ENCODE measurements at regions not wholly inside any gene's neighbourhood (a gene's known extent, or its start where the extent isn't known, plus 50 kb on each side); places are given as distances from the start of the nearest gene placed in this dataset.

- TF ChIP-seq ZNF600 (tag by site-specific recombination; IDR thresholded peaks at IDR 0.05) (peak; percentile 60; the same call in 1 of the 2 replicates), ZNF843 (tag by site-specific recombination; IDR thresholded peaks at IDR 0.05) (no peak)
- H3K4me1 ChIP-seq (ENCODE audit: control insufficient read depth, insufficient read depth, low read length): no peaks in the 10 kb centered on the region
- no peaks in the 10 kb centered on the region for H3K9me3 ChIP-seq (ENCODE audit: control insufficient read depth, insufficient read depth, low read depth, low read length)
- H3K27ac ChIP-seq (ENCODE audit: extremely low read depth, low read depth, low read length): no peak overlapping the region
- ChIA-PET POLR2A (no interaction called here), CTCF (no interaction called here)
- H3K36me3 ChIP-seq (ENCODE audit: control insufficient read depth in 2 of 2, insufficient read depth in 1 of 2, low read length in 2 of 2): no peaks in the 10 kb centered on the region
- H3K4me3 ChIP-seq (ENCODE audit: low read depth, low read length): no peak overlapping the region
Measured at GRCh38 chr12:111249757-111250156, 119.1 kb downstream of the PHETA1 start.

GRCh38 chr12:111249018-111249370, 119.9 kb downstream of the PHETA1 start:
- POLR2A ChIA-PET: no interaction called here

GRCh38 chr12:111248236-111249017, 120.5 kb downstream of the PHETA1 start:
- H3K4me3 ChIP-seq (ENCODE audit: low read depth, low read length): no peak overlapping the region
- H3K27ac ChIP-seq (ENCODE audit: extremely low read depth, low read depth, low read length): no peak overlapping the region
- H3K36me3 ChIP-seq (ENCODE audit: control insufficient read depth in 2 of 2, insufficient read depth in 1 of 2, low read length in 2 of 2): no peaks in the 10 kb centered on the region
- CTCF ChIA-PET: no interaction called here
- POLR2A ChIA-PET: no interaction called here
- H3K9me3 ChIP-seq (ENCODE audit: control insufficient read depth, insufficient read depth, low read depth, low read length): no peaks in the 10 kb centered on the region
- TF ChIP-seq ZNF560 (tag by site-specific recombination; IDR thresholded peaks at IDR 0.05; ENCODE audit: borderline replicate concordance) (no peak), CTCF (tag by site-specific recombination; IDR thresholded peaks at IDR 0.05) (no peak), ZNF561 (tag by site-specific recombination; IDR thresholded peaks at IDR 0.05; ENCODE audit: borderline replicate concordance) (no peak), EGR2 (tag by site-specific recombination; IDR thresholded peaks at IDR 0.05; ENCODE audit: low read depth) (no peak), ZNF433 (tag by site-specific recombination; IDR thresholded peaks at IDR 0.05; ENCODE audit: low read depth) (no peak), ZNF837 (tag by site-specific recombination; IDR thresholded peaks at IDR 0.05) (no peak), ZNF610 (tag by site-specific recombination; IDR thresholded peaks at IDR 0.05; ENCODE audit: borderline replicate concordance) (no peak), KLF7 (tag by site-specific recombination; IDR thresholded peaks at IDR 0.05; ENCODE audit: borderline replicate concordance) (no peak), ATF2 (tag by site-specific recombination; IDR thresholded peaks at IDR 0.05; ENCODE audit: low read depth) (no peak), ZSCAN5A (tag by site-specific recombination; IDR thresholded peaks at IDR 0.05) (no peak), ZNF530 (tag by site-specific recombination; IDR thresholded peaks at IDR 0.05; ENCODE audit: low read depth) (no peak), ZFP3 (tag by site-specific recombination; IDR thresholded peaks at IDR 0.05; ENCODE audit: low read depth) (no peak), ZNF248 (tag by site-specific recombination; IDR thresholded peaks at IDR 0.05) (no peak), ZFHX2 (tag by site-specific recombination; conservative IDR thresholded peaks at IDR 0.05) (no peak)
- no peaks in the 10 kb centered on the region for H3K4me1 ChIP-seq (ENCODE audit: control insufficient read depth, insufficient read depth, low read length)

More at GRCh38 chr12:111249018-111249370, 119.9 kb downstream of the PHETA1 start:
- Histone ChIP-seq H3K9me3 (ENCODE audit: control insufficient read depth, insufficient read depth, low read depth, low read length) (no peaks in the 10 kb centered on the region), H3K4me3 (ENCODE audit: low read depth, low read length) (no peak overlapping the region), H3K36me3 (ENCODE audit: control insufficient read depth in 2 of 2, insufficient read depth in 1 of 2, low read length in 2 of 2) (no peaks in the 10 kb centered on the region), H3K4me1 (ENCODE audit: control insufficient read depth, insufficient read depth, low read length) (no peaks in the 10 kb centered on the region), H3K27ac (ENCODE audit: extremely low read depth, low read depth, low read length) (no peak overlapping the region)
- 0 out of 2 replicates have a peak, but pooled peaks have one; percentile 39 for TF ChIP-seq ZNF768 (tag by site-specific recombination; IDR thresholded peaks at IDR 0.05)
- no peak for TF ChIP-seq ZNF473 (tag by site-specific recombination; IDR thresholded peaks at IDR 0.05)
- TF ChIP-seq ZNF623 (tag by site-specific recombination; IDR thresholded peaks at IDR 0.05): peak; percentile 53
- CTCF ChIA-PET: no interaction called here

All from HEK293 (cell line).